ENCODE measurements at regions not wholly inside any gene's neighbourhood (a gene's known extent, or its start where the extent isn't known, plus 50 kb on each side); places are given as distances from the start of the nearest gene placed in this dataset.

DNA sequence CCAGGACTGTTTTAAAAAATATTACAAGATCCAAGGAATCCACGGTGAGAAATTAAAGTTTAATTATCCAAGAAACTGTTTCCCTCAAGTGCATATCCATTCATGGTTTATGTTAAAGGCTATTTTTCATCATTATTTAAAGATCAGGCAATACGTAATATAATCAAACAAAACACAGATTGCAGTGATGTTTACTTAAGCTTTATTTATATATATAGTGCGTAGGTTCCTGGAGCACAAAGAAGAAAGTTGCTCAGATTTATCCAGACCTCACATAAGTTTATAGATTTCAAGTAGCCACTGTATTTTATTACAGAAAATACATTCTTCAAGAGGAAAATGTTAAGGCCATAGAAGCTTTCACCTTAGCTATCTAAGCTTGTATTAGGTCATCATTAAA is 210.0 kb upstream of the KLF14 start:
- Histone ChIP-seq H3K27ac (ENCODE audit: extremely low read depth, low read depth, low read length) (no peak overlapping the region), H3K4me3 (ENCODE audit: low read depth, low read length) (no peak overlapping the region), H3K9me3 (ENCODE audit: control insufficient read depth, insufficient read depth, low read depth, low read length) (no peaks in the 10 kb centered on the region), H3K4me1 (ENCODE audit: control insufficient read depth, insufficient read depth, low read length) (0 out of 2 replicates have a peak, but pooled peaks cover 3% of the 10 kb centered on the region), H3K36me3 (ENCODE audit: control insufficient read depth in 2 of 2, insufficient read depth in 1 of 2, low read length in 2 of 2) (no peaks in the 10 kb centered on the region)
- ChIA-PET CTCF (interaction anchor here (0.9 to 1.4 kb wide), 4 partner anchors 45 to 97 kb away, joined by 3 to 12 read pairs (median 3); no protein-coding TSS in a partner anchor), POLR2A (interaction anchor here (0.6 kb wide), 1 partner anchor 16 kb away, joined by 4 read pairs; no protein-coding TSS in a partner anchor)
- no peak for TF ChIP-seq KLF9 (tag by site-specific recombination; IDR thresholded peaks at IDR 0.05; ENCODE audit: low read depth)
- no peak for TF ChIP-seq ZNF585B (tag by site-specific recombination; IDR thresholded peaks at IDR 0.05)
- no peak for TF ChIP-seq SCRT2 (tag by site-specific recombination; IDR thresholded peaks at IDR 0.05)
- no peak for TF ChIP-seq EGR2 (tag by site-specific recombination; IDR thresholded peaks at IDR 0.05; ENCODE audit: low read depth)

DNA sequence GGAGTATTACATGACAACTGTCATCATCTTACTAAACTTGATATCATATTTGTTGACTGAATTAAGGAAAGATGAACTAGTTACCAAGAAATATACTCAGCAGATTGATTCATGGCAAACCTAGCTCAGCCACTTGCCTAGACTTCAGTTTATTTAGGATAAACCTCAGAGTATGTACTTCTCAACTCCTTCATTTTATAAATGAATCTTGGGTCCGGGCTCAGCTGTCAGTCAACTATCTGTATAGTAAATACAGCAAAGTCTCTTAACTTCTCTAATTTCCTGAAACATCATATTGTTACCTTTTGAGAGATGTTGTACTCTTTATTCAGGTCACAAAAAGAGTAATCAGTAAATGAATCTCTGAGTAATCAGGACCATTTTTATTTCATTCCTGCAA is 211.0 kb upstream of the KLF14 start:
- ChIA-PET CTCF (interaction anchor here (0.9 to 1.7 kb wide), 5 partner anchors 37 to 95 kb away, joined by 3 to 12 read pairs (median 3); no protein-coding TSS in a partner anchor), POLR2A (no interaction called here)
- Histone ChIP-seq H3K9me3 (ENCODE audit: control insufficient read depth, insufficient read depth, low read depth, low read length) (no peaks in the 10 kb centered on the region), H3K27ac (ENCODE audit: extremely low read depth, low read depth, low read length) (no peak overlapping the region), H3K36me3 (ENCODE audit: control insufficient read depth in 2 of 2, insufficient read depth in 1 of 2, low read length in 2 of 2) (no peaks in the 10 kb centered on the region), H3K4me3 (ENCODE audit: low read depth, low read length) (no peak overlapping the region), H3K4me1 (ENCODE audit: control insufficient read depth, insufficient read depth, low read length) (0 out of 2 replicates have a peak, but pooled peaks cover 3% of the 10 kb centered on the region)
- TF ChIP-seq YY2 (tag by site-specific recombination; IDR thresholded peaks at IDR 0.05): no peak
- no peak for TF ChIP-seq ZNF585B (tag by site-specific recombination; IDR thresholded peaks at IDR 0.05)
- TF ChIP-seq ZNF169 (tag by site-specific recombination; IDR thresholded peaks at IDR 0.05): no peak
- TF ChIP-seq ZNF114 (tag by site-specific recombination; IDR thresholded peaks at IDR 0.05): no peak
- TF ChIP-seq ZNF391 (tag by site-specific recombination; IDR thresholded peaks at IDR 0.05; ENCODE audit: borderline replicate concordance, low read depth): no peak

DNA sequence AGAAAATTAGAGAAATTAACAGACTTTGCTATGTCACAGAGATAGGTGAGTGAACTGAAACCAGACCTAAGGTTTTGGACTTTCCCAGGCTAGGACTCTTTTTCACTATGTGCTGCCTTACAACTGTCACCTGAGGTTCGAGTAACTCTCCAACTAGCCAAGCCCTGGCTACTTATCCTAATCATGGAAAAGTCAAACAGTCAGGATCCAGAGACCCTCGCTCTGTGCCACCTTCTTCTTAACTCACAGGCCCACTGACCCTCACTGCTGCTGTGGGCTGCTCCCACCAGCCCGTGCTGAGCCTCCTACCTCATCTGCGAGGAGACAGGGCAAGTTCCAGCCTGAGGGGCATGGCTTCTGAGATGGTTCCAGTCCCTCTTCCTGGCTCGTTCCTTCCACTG is 211.4 kb upstream of the KLF14 start:
- TF ChIP-seq ZSCAN23 (tag by site-specific recombination; IDR thresholded peaks at IDR 0.05) (no peak), ZNF155 (tag by site-specific recombination; IDR thresholded peaks at IDR 0.05) (no peak), ZNF76 (tag by site-specific recombination; IDR thresholded peaks at IDR 0.05; ENCODE audit: borderline replicate concordance, low read depth) (no peak), MZF1 (tag by site-specific recombination; IDR thresholded peaks at IDR 0.05; ENCODE audit: borderline replicate concordance) (no peak), ZNF600 (tag by site-specific recombination; IDR thresholded peaks at IDR 0.05) (no peak), ZNF768 (tag by site-specific recombination; IDR thresholded peaks at IDR 0.05) (no peak)
- TF ChIP-seq, protein P1, sequence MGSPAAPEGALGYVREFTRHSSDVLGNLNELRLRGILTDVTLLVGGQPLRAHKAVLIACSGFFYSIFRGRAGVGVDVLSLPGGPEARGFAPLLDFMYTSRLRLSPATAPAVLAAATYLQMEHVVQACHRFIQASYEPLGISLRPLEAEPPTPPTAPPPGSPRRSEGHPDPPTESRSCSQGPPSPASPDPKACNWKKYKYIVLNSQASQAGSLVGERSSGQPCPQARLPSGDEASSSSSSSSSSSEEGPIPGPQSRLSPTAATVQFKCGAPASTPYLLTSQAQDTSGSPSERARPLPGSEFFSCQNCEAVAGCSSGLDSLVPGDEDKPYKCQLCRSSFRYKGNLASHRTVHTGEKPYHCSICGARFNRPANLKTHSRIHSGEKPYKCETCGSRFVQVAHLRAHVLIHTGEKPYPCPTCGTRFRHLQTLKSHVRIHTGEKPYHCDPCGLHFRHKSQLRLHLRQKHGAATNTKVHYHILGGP (tag by site-specific recombination; IDR thresholded peaks at IDR 0.05): no peak
- TF ChIP-seq, protein P2, sequence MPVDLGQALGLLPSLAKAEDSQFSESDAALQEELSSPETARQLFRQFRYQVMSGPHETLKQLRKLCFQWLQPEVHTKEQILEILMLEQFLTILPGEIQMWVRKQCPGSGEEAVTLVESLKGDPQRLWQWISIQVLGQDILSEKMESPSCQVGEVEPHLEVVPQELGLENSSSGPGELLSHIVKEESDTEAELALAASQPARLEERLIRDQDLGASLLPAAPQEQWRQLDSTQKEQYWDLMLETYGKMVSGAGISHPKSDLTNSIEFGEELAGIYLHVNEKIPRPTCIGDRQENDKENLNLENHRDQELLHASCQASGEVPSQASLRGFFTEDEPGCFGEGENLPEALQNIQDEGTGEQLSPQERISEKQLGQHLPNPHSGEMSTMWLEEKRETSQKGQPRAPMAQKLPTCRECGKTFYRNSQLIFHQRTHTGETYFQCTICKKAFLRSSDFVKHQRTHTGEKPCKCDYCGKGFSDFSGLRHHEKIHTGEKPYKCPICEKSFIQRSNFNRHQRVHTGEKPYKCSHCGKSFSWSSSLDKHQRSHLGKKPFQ (tag by site-specific recombination; IDR thresholded peaks at IDR 0.05): no peak
- TF ChIP-seq, protein P3, sequence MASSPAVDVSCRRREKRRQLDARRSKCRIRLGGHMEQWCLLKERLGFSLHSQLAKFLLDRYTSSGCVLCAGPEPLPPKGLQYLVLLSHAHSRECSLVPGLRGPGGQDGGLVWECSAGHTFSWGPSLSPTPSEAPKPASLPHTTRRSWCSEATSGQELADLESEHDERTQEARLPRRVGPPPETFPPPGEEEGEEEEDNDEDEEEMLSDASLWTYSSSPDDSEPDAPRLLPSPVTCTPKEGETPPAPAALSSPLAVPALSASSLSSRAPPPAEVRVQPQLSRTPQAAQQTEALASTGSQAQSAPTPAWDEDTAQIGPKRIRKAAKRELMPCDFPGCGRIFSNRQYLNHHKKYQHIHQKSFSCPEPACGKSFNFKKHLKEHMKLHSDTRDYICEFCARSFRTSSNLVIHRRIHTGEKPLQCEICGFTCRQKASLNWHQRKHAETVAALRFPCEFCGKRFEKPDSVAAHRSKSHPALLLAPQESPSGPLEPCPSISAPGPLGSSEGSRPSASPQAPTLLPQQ (tag by site-specific recombination; IDR thresholded peaks at IDR 0.05): no peak
- Histone ChIP-seq H3K36me3 (ENCODE audit: control insufficient read depth in 2 of 2, insufficient read depth in 1 of 2, low read length in 2 of 2) (no peaks in the 10 kb centered on the region), H3K4me3 (ENCODE audit: low read depth, low read length) (no peak overlapping the region), H3K4me1 (ENCODE audit: control insufficient read depth, insufficient read depth, low read length) (0 out of 2 replicates have a peak, but pooled peaks cover 3% of the 10 kb centered on the region), H3K27ac (ENCODE audit: extremely low read depth, low read depth, low read length) (no peak overlapping the region), H3K9me3 (ENCODE audit: control insufficient read depth, insufficient read depth, low read depth, low read length) (no peaks in the 10 kb centered on the region)
- CTCF ChIA-PET: interaction anchor here (1.7 kb wide), 1 partner anchor 37 kb away, joined by 11 read pairs; no protein-coding TSS in a partner anchor
- POLR2A ChIA-PET: no interaction called here

Measured in HEK293 (cell line).